K562 (cell line): ENCODE measurements at regions not wholly inside any gene's neighbourhood (a gene's known extent, or its start where the extent isn't known, plus 50 kb on each side); places are given as distances from the start of the nearest gene placed in this dataset.

ENCODE experiments used
- HDAC1 ChIP-seq, 2 experiments: fragments of 450-650 bp; IDR thresholded peaks; 2 replicates each; pipeline ENCODE4 v1.6.1; 2016 to 2017; ENCODE audit warnings: inconsistent platforms in 1 of 2, mild to moderate bottlenecking in 1 of 2, moderate library complexity in 1 of 2
- JUN ChIP-seq, 2 experiments: sonication (generic) in 1 of 2; formaldehyde crosslinking in 1 of 2; IDR thresholded peaks; 2 replicates each; pipeline versions ENCODE4 v1.6.1 to v1.8.0; 2012 to 2022; ENCODE audit warnings: borderline replicate concordance in 2 of 2, mild to moderate bottlenecking in 2 of 2, improper control_type of control experiment in 1 of 2, low read depth in 1 of 2, low read length in 1 of 2, missing genetic modification reagents in 1 of 2
- SMAD4 ChIP-seq: fragments of 250-450 bp; sonication (Bioruptor Pico); conservative IDR thresholded peaks from 2 replicates; pipeline ENCODE4 v1.8.0; 2021; ENCODE audit warnings: inconsistent platforms, mild to moderate bottlenecking, moderate library complexity
- SMC3 ChIP-seq: conservative IDR thresholded peaks from 2 replicates; pipeline ENCODE4 v1.6.1; 2011; ENCODE audit warnings: low read depth, low read length, improper control_type of control experiment; ENCODE audit not compliant: insufficient read depth
- YBX1 ChIP-seq: fragments of 450-650 bp; IDR thresholded peaks from 2 replicates; pipeline ENCODE4 v1.7.1; 2016; ENCODE audit warnings: mild to moderate bottlenecking
- ZBTB8A ChIP-seq: fragments of 450-650 bp; IDR thresholded peaks from 2 replicates; pipeline ENCODE4 v1.6.1; 2018; ENCODE audit warnings: mild to moderate bottlenecking, moderate library complexity; ENCODE audit not compliant: partially characterized antibody
- ZNF740 ChIP-seq, 3 experiments: fragments of 200-800 bp in 1 of 3; sonication (Bioruptor generic) in 1 of 3; sonication (generic) in 1 of 3; formaldehyde crosslinking in 1 of 3; IDR thresholded peaks; 2 replicates each; pipeline versions ENCODE4 v1.6.1 to v1.8.0; 2016 to 2022; ENCODE audit warnings: mild to moderate bottlenecking in 2 of 3, missing compliant biosample characterization in 2 of 3, missing genetic modification characterization in 2 of 3, missing genetic modification reagents in 1 of 3
- ZSCAN29 ChIP-seq: fragments of 450-650 bp; IDR thresholded peaks from 2 replicates; pipeline ENCODE4 v1.6.1; 2017

GRCh38 chr3:72050771-72051170, 265.8 kb upstream of the PROK2 start:
- TF ChIP-seq ZNF740 (CRISPR knock-in tag; IDR thresholded peaks at IDR 0.05) (no peak), ZNF740 (tag; IDR thresholded peaks at IDR 0.05) (no peak), HDAC1 (IDR thresholded peaks at IDR 0.05) (no peak), ZSCAN29 (no peak), YBX1 (no peak), ZBTB8A (no peak), JUN (IDR thresholded peaks at IDR 0.05; ENCODE audit: borderline replicate concordance, low read depth, low read length) (no peak), JUN (CRISPR knock-in tag; IDR thresholded peaks at IDR 0.05; ENCODE audit: borderline replicate concordance) (no peak), SMAD4 (CRISPR knock-in tag) (no peak), SMC3 (no peak)
